ENCODE measurements at regions not wholly inside any gene's neighbourhood (a gene's known extent, or its start where the extent isn't known, plus 50 kb on each side); places are given as distances from the start of the nearest gene placed in this dataset.
"Not testable (repeated sequence)": the region's sequence is repeated elsewhere in the genome, so short reads cannot be mapped to it uniquely, and the experiment has no call there.

DNA sequence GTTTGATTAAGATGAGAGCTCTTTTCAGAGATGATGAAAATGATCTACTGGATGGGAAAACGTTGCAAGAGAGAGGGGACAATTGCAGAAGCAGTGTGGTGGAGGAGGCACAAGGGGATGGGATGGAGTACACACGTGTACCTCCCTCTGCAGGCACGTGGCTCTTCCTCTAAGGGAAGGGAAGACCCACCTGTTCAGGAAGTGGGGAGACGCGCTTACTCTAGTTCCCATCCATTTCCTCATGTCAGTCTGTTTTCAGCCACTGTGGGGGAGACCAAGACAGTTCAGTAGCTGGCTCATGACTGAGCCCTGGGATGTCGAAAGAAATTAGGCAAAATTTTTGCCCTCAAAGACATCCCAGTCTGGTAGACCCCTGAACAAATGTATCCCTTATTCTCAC is 619.2 kb upstream of the CLINT1 start:
- DNase-seq (ENCODE audit: low spot score): no peak

- no peak for DNase-seq (ENCODE audit: low spot score)
These were observed 618.3 kb upstream of the CLINT1 start for GRCh38 chr5:158477214-158477613.

GRCh38 chr5:158473016-158473635 is 614.2 kb upstream of the CLINT1 start:
- no peak for DNase-seq (ENCODE audit: low spot score)

- no peak for DNase-seq (ENCODE audit: low spot score)
These were observed 612.6 kb upstream of the CLINT1 start for GRCh38 chr5:158471535-158471924.

- DNase-seq (ENCODE audit: low spot score): no peak
These were observed 612.0 kb upstream of the CLINT1 start for GRCh38 chr5:158470764-158471534.

- DNase-seq (ENCODE audit: low spot score): no peak
These were observed 609.5 kb upstream of the CLINT1 start for GRCh38 chr5:158468444-158468843.

GRCh38 chr5:158466191-158466590 is 607.2 kb upstream of the CLINT1 start:
- no peak for DNase-seq (ENCODE audit: low spot score)

- DNase-seq (ENCODE audit: low spot score): no peak
These were observed 606.4 kb upstream of the CLINT1 start for GRCh38 chr5:158465086-158465972.

DNA sequence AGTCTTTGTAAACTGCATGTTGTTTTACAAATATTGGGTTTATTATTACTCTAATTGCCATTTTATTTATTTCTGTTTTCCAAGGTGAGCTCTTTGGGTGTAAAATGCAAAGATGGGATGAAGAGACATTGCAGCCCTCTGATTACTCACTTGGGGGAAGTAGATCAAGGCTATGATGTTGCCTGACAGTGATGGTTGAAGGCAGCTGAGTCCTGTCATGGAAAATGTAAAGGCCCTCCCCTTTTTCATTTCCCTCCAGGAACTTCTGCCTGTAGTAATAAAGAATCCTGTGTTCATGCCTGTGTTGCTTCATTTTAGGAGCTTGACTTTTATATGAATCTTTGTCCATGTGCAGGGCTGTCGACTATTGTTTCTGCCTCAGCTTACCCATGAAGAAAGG is 605.4 kb upstream of the CLINT1 start:
- DNase-seq (ENCODE audit: low spot score): no peak

DNA sequence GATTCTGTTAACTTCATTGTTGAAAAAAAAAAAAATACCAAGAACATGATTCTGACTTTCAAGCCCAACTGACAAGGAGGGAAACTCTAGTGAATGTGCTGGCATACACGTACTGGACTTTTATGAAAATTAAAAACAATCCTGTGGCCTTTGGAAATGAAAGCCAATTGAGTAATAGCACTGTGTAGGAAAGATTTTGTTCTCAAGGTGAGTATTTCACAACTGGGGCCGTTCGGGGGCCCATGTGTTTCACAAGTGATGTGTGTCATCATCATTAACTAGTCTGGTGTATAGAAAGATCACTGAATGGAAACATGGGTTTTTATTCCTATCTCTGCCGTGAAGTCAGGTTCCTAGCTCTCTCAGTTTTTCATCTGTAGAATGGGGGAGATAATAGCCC is 605.0 kb upstream of the CLINT1 start:
- DNase-seq (ENCODE audit: low spot score): no peak

DNA sequence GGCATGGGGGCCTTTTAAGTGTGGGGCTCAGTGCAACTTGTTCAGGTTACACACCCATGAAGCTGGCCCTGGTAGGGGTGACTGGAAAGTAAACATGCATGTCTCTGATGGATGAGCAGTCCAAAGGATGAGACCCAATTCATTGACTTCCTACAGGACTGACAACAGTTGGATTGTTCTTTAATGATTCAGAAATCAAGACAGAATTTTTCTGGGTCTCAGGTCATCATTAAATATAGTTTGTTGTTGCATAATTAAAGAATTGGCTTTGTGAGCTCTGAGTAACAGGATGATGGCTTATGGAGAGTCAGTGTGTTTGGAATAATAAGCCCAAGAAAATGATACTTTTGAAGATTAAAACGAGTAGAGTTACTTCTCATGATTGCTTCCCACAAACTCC is 604.2 kb upstream of the CLINT1 start:
- DNase-seq (ENCODE audit: low spot score): no peak

GRCh38 chr5:158462349-158463114 is 603.6 kb upstream of the CLINT1 start:
- DNase-seq (ENCODE audit: low spot score): no peak

- no peak for DNase-seq (ENCODE audit: low spot score)
These were observed 602.4 kb upstream of the CLINT1 start for GRCh38 chr5:158461240-158461854.

DNA sequence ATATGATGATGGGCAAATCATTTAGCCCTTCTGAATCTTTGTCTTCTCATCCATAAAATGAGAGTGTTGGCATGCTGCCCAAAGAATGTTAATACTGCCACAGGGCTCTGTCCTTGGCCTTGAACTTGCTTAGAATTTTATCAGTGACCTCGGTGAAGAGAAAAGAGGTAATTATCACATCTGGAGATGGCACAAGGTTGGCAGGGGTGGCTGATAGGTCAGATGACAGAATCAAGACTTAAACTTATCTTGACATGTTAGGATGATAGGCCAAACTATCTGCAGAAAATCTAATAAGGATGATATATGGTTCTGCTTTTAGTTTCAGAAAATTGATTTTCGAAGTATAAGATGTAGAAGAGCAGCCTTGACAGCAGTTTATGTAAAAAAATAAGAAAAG is 599.1 kb upstream of the CLINT1 start:
- DNase-seq (ENCODE audit: low spot score): no peak

GRCh38 chr5:158456756-158457155 is 597.8 kb upstream of the CLINT1 start:
- no peak for DNase-seq (ENCODE audit: low spot score)

DNA sequence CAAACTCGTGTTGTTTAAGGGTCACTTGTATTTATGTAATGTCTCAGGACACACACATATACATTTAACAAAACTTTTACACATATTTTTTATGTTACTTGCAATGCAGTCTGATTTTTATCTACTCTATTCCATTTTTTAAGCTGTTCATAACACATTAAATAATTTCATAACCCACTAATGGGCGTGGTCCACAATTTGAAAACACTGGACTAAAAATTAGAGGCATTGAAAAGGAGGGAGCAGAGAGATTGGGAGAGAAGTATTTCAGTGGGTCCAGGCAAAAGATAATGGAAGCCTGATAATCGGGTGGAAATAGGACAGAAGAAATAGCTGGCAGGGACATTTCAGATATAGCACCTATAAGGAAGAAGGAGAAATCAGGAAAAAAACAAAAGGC is 597.3 kb upstream of the CLINT1 start:
- DNase-seq (ENCODE audit: low spot score): no peak

DNA sequence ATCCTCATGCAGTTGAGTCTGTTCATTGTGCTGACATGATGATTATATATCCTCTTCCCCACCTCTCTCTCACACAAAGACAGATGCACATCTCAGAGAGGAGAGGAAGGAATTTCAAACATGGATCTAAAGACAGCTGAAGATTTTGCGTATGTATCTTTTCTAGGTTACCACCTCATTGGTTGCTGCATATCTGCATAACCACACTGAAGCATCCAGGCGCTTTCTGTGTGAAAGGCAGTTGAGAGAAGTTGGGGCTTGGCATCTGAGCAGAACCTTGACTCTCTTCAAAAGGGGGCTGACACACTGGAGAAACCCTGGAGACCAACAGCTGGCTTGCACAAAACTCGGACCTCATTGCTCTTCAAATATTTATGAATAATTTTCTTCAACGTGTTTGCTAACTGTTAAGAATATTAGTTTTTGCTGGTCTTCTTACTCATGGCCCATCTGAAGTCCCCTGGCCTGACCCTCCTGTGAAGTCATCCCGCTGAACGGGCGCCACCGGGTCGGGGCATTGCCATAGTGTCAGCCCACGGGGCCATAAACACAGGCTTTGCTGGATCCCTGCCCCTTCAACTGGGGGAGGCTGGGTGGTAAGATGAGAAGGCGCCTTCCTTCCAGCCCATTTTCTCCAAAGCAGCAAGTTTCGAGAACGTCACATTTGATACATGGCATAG is 593.2 kb upstream of the CLINT1 start:
- no peak for DNase-seq (ENCODE audit: low spot score)

DNA sequence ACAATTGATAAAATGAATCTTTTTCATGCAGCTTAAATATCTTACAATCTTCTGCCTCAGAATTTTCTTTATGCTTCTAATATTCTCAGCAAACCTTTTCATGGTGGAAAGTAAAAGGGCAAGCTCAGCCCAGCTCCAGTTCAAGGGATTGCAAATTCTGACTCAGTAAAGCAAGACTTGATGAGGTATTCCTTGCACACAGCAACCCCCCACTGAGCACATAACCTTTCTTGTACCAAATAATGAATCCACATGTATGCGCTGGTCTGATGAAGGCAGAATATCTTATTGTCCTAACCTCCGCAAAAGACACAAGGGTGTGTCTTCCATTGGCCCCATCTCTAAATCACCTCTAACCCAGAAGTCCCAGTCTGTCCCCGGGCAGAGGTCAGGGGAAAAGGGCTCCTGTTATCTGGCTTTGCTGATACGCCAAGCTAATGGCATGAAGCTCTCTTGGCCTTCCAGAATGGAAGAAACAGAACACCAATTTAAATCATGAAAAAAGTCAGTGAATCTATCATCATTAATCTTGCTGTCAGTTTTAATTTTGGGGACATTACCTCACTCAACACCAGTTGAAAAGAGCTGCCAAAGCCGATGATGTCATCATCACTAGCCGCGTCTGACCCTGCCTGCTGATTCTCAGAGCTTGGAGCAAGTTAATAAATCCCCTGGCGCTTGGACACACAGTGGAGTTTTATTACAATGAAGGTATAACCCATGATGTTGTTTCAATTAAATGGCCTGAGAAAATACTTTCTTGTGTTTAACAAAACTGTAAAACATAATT is 592.5 kb upstream of the CLINT1 start:
- no peak for DNase-seq (ENCODE audit: low spot score)

DNA sequence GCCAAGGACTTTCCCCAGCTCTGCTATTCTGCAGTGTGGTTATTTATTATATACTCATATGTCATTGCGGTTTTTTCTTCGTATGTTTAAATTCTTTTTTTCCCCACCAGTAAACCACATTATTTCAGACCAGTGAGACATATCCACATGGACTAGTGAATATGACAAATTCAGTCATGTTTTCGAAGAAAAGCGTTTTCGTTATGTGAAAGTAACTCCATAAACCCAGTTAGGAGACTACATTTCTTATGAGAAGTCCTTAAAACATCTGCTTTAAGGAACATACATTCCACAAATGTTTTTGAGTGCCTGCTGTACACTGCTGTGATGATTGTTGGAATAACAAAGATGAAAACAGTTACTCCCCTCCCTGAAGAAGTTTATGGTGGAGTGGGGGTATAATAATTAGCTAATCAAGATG is 591.8 kb upstream of the CLINT1 start:
- DNase-seq (ENCODE audit: low spot score): no peak

- DNase-seq (ENCODE audit: low spot score): not testable (repeated sequence)
These were observed 587.8 kb upstream of the CLINT1 start for GRCh38 chr5:158446761-158447160.
